Cardiac fibroblast (primary cell): ENCODE measurements at regions not wholly inside any gene's neighbourhood (a gene's known extent, or its start where the extent isn't known, plus 50 kb on each side); places are given as distances from the start of the nearest gene placed in this dataset.

ENCODE experiments used
- DNase-seq, 2 donors: peaks; one replicate each; pipeline versions ENCODE4 v3.0.0 to v3.0.0-alpha.2; 2010; ENCODE audit warnings: low read depth in 2 of 2
- H3K4me3 ChIP-seq, 2 donors: replicated peaks in 1 of 2; 1 replicate in 1 of 2; 2 replicates in 1 of 2; pipeline ENCODE4 v1.5.1; 2011; ENCODE audit warnings: low read depth in 2 of 2, low read length in 2 of 2, mild to moderate bottlenecking in 2 of 2, moderate library complexity in 1 of 2
- TF ChIP-seq, protein P1 (sequence below): IDR thresholded peaks from one replicate; pipeline ENCODE4 v1.5.1; 2011; ENCODE audit warnings: low read depth, mild to moderate bottlenecking, low read length, inconsistent platforms

DNA sequence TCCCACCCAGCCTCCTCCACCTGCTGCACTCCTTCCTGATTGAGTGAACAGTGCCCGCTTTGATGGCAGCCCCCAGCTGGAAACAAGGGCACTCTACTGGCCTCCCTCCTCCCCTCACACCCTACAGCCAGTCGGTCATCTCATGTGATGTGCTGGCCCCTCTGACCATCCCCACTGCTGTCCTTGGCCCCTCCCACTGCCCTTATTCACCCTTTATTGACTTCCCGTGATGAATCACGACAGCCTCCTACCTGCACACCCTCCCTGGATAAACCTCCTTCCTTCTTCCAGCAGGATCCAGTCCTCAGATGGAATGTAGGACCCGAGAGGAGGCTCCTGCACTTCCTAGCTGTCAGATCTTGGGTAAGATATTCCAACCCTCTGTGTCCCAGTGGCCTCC, 186.5 kb upstream of the SH3BP4 start:
- DNase-seq: no peak
- TF ChIP-seq, protein P1, sequence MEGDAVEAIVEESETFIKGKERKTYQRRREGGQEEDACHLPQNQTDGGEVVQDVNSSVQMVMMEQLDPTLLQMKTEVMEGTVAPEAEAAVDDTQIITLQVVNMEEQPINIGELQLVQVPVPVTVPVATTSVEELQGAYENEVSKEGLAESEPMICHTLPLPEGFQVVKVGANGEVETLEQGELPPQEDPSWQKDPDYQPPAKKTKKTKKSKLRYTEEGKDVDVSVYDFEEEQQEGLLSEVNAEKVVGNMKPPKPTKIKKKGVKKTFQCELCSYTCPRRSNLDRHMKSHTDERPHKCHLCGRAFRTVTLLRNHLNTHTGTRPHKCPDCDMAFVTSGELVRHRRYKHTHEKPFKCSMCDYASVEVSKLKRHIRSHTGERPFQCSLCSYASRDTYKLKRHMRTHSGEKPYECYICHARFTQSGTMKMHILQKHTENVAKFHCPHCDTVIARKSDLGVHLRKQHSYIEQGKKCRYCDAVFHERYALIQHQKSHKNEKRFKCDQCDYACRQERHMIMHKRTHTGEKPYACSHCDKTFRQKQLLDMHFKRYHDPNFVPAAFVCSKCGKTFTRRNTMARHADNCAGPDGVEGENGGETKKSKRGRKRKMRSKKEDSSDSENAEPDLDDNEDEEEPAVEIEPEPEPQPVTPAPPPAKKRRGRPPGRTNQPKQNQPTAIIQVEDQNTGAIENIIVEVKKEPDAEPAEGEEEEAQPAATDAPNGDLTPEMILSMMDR: no peak
- H3K4me3 ChIP-seq: no peak overlapping the region

DNA sequence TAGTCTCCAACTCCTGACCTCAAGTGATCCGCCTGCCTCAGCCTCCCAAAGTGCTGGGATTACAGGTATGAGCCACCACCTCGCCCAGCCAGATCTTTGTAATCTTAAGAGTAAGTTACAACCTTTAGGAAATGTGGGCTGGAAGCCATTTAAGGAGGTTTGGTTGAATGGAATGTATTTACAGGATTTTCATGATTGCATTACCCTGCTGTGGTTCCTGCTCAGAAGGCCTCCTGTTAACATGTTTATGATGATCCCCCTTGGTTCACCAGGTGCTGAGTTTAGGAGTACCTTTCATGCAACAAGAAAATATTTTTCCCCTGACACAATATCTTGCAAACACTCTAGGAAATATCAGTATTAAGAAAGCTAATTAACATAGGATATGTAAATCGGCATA, 187.4 kb upstream of the SH3BP4 start:
- no peak for DNase-seq
- H3K4me3 ChIP-seq: no peak overlapping the region
- TF ChIP-seq, protein P1: no peak

DNA sequence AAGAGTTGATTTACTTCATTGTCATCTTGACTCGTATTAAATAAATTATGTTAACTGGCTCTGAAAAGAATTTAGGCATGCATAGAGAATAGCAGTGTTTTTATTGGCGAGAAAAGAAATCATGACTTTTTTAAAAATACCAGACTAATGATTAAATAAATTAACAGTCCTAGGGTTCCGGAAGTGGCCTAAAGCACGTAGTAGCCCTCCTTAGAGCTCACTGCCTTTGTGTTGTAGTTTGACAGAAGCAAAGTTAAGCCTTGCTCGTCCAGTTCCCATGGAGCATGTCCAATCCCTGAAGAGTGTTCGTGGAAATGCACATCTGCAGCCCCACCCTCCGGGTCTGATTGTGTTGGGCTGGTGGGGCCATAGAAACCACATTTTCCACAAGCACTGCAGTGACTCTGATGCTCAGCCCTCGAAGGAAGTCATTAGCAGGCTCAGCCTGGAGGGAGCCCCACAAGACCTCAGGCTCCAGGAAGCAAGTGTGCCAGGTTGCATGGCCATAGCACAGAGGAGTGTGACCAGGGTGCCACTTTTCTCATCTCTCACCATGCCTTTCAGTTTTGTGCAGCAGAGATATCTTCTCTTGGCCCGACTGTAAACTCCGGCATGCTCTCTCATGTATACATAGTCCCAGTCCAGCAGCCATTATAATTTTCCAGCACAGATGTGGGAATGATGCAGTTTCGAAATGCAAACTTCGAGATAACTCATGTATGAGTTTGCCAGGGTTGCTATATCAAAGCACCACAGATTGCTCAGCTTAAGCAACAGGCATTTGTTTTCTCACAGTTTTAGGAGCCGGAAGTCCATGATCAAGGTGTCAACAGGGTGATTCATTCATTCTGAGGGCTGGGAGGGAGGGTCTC, 188.6 kb upstream of the SH3BP4 start:
- H3K4me3 ChIP-seq: no peak overlapping the region
- DNase-seq: peak; percentile 51 to 68
- TF ChIP-seq, protein P1: no peak

DNA sequence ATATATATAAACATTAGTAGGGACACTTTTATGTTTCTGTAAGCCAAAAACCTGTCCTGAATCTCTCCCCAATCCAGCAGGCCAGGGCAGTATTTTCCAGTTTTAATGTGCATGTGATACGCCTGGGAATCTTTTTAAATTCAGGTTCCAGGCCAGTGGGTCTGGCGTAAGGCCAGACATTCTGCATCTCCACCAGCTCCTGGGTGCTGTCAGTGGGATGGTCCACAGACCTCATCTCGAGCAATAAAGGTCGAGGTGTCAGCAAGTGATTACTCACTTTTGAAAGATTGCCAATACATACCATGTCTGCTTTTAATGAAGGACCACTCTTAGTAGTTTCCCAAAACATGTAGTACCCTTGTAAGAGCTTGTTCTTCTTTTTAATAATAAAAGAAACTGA, 189.9 kb upstream of the SH3BP4 start:
- no peak overlapping the region for H3K4me3 ChIP-seq
- DNase-seq: no peak
- TF ChIP-seq, protein P1: no peak

DNA sequence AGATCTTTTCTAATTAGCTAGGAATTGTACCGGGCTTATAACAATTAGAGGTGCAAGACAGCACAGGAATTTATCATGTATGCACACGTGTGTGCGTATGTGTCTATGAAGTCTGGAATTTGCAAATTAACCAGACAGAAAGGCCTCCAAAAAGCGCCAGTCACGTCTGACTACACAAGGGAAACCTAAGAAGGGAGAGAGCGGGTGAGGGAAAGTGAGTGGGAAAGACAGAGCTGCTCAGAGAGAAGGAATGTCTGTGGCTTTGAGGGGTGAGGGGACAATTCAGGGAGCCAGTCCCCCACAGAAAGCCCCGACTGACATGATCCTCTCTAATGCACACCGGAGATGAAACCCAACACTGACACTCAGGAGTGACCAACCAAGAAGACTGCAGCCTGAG, 197.7 kb upstream of the SH3BP4 start:
- H3K4me3 ChIP-seq: no peak overlapping the region
- DNase-seq: no peak
- TF ChIP-seq, protein P1: no peak

DNA sequence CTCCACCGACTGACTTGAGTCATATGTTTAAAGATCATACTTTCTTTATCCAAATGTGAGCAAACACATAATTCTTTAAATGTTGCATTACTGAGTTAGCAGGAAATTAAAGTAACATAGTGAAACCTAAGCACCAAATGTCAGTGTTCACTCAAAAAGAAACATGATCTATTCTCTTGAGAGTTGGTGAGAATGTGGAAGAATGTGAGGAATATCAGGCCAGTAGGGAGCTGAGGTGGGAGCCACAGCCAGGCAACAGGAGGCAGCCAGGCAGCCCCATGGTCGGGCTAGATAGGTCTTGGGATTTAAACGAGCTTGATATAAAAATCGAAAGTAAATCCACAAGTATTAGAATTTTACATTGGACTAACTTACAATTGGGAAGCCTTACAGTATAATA, 198.1 kb upstream of the SH3BP4 start:
- no peak for DNase-seq
- TF ChIP-seq, protein P1: no peak
- H3K4me3 ChIP-seq: no peak overlapping the region

DNA sequence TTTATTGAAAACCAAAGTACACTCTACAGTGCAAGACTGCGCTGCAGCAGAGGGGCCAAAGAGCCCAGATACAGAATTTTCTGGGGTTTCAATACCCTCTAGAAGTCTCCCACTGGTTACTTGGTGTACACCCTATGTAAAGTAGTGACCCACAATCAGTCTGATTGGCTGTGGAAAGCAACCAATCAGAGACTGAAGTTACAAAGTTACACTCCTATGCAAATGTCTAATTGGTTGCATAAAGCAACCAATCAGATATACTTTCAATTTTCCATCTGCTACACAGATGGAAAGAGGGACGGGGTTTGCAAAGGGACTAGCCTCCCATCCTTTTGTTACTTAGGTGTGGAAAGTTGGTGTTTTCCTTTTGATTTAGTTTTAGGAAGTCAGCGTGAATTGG, 198.9 kb upstream of the SH3BP4 start:
- no peak for DNase-seq
- H3K4me3 ChIP-seq: no peak overlapping the region
- TF ChIP-seq, protein P1: no peak
